K562 (cell line): ENCODE measurements at regions not wholly inside any gene's neighbourhood (a gene's known extent, or its start where the extent isn't known, plus 50 kb on each side); places are given as distances from the start of the nearest gene placed in this dataset.

Source experiments
- NCOA2 ChIP-seq, 2 experiments: fragments of 450-650 bp; IDR thresholded peaks; 2 replicates each; pipeline ENCODE4 v1.6.1; 2018; ENCODE audit warnings: mild to moderate bottlenecking in 2 of 2, moderate library complexity in 1 of 2; ENCODE audit not compliant: partially characterized antibody in 2 of 2
- SP2 ChIP-seq: IDR thresholded peaks from 2 replicates; pipeline ENCODE4 v1.6.1; 2011; ENCODE audit warnings: mild to moderate bottlenecking, low read depth, low read length, moderate library complexity; ENCODE audit not compliant: poor library complexity, severe bottlenecking; ENCODE audit errors: extremely low read depth
- TOE1 ChIP-seq, 2 experiments: fragments of 450-650 bp in 1 of 2; sonication (generic) in 1 of 2; formaldehyde crosslinking in 1 of 2; IDR thresholded peaks; 2 replicates each; pipeline versions ENCODE4 v1.7.1 to v1.8.0; 2016 to 2022; ENCODE audit warnings: borderline replicate concordance in 2 of 2, mild to moderate bottlenecking in 2 of 2, antibody characterized with exemption in 1 of 2, inconsistent platforms in 1 of 2, low read depth in 1 of 2, missing genetic modification reagents in 1 of 2, moderate library complexity in 1 of 2
- TF ChIP-seq, protein P1 (sequence below): fragments of 250-450 bp; sonication (Bioruptor Pico); IDR thresholded peaks from 2 replicates; pipeline ENCODE4 v1.5.0; 2021
- TF ChIP-seq, protein P2 (sequence below), 3 experiments: IDR thresholded peaks in 2 of 3; conservative IDR thresholded peaks in 1 of 3; 2 replicates each; pipeline ENCODE4 v1.5.1; 2011 to 2012; ENCODE audit warnings: low read length in 3 of 3, mild to moderate bottlenecking in 3 of 3, control low read depth in 2 of 3, improper control_type of control experiment in 1 of 3, inconsistent platforms in 1 of 3, low read depth in 1 of 3, mixed read lengths in 1 of 3, moderate library complexity in 1 of 3; ENCODE audit not compliant: insufficient read depth in 2 of 3

DNA sequence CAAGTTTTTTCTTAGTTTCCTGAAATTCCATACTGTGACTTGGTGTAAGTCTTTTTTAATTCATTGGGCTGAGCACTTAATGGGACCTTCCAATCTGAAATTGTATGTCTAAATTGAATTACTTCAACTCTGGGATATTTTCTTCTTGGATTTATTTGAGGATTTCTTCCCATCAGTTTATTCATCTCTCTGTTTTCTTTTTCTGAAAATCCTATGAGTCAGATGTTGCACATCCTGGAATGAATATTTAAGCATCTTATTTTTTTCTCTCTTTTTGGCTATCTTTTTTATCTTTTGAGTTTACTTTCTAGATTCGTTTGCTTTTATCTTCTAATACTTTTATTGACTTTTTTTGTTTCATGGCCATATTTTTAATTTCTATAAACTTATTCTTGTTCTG is 55.4 kb upstream of the ACYP2 start:
- no peak for TF ChIP-seq NCOA2 (IDR thresholded peaks at IDR 0.05; ENCODE audit: partially characterized antibody in 2 of 2)
- TF ChIP-seq TOE1 (IDR thresholded peaks at IDR 0.05; ENCODE audit: borderline replicate concordance) = no peak
- TF ChIP-seq TOE1 (CRISPR knock-in tag; IDR thresholded peaks at IDR 0.05; ENCODE audit: borderline replicate concordance, low read depth) = no peak
- TF ChIP-seq, protein P1, sequence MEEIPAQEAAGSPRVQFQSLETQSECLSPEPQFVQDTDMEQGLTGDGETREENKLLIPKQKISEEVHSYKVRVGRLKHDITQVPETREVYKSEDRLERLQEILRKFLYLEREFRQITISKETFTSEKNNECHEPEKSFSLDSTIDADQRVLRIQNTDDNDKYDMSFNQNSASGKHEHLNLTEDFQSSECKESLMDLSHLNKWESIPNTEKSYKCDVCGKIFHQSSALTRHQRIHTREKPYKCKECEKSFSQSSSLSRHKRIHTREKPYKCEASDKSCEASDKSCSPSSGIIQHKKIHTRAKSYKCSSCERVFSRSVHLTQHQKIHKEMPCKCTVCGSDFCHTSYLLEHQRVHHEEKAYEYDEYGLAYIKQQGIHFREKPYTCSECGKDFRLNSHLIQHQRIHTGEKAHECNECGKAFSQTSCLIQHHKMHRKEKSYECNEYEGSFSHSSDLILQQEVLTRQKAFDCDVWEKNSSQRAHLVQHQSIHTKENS (CRISPR knock-in tag) = no peak
- TF ChIP-seq, protein P2, sequence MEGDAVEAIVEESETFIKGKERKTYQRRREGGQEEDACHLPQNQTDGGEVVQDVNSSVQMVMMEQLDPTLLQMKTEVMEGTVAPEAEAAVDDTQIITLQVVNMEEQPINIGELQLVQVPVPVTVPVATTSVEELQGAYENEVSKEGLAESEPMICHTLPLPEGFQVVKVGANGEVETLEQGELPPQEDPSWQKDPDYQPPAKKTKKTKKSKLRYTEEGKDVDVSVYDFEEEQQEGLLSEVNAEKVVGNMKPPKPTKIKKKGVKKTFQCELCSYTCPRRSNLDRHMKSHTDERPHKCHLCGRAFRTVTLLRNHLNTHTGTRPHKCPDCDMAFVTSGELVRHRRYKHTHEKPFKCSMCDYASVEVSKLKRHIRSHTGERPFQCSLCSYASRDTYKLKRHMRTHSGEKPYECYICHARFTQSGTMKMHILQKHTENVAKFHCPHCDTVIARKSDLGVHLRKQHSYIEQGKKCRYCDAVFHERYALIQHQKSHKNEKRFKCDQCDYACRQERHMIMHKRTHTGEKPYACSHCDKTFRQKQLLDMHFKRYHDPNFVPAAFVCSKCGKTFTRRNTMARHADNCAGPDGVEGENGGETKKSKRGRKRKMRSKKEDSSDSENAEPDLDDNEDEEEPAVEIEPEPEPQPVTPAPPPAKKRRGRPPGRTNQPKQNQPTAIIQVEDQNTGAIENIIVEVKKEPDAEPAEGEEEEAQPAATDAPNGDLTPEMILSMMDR (IDR thresholded peaks at IDR 0.05 in 2 of 3, conservative IDR thresholded peaks at IDR 0.05 in 1 of 3; ENCODE audit: insufficient read depth in 2 of 3, low read depth in 1 of 3, low read length in 3 of 3) = no peak
- no peak for TF ChIP-seq SP2
